Suprapubic skin (tissue), 4 donors: ENCODE measurements at regions not wholly inside any gene's neighbourhood (a gene's known extent, or its start where the extent isn't known, plus 50 kb on each side); places are given as distances from the start of the nearest gene placed in this dataset.

Source experiments
- DNase-seq, 2 donors: peaks; one replicate each; pipeline ENCODE4 v3.0.0-alpha.2; 2019; ENCODE audit warnings: low spot score in 2 of 2
- H3K27ac ChIP-seq: fragments of 200-600 bp; sonication (generic); one replicate; pipeline ENCODE4 v1.5.1; 2019
- H3K27me3 ChIP-seq: fragments of 200-600 bp; sonication (generic); one replicate; pipeline ENCODE4 v1.5.1; 2019
- H3K36me3 ChIP-seq: fragments of 200-600 bp; sonication (generic); one replicate; pipeline ENCODE4 v1.5.1; 2019
- H3K4me1 ChIP-seq: fragments of 200-600 bp; sonication (generic); one replicate; pipeline ENCODE4 v1.5.1; 2019
- H3K4me3 ChIP-seq: fragments of 200-600 bp; sonication (generic); one replicate; pipeline ENCODE4 v1.5.1; 2019; ENCODE audit warnings: mild to moderate bottlenecking
- H3K9me3 ChIP-seq: fragments of 200-600 bp; sonication (generic); one replicate; pipeline ENCODE4 v1.5.1; 2019
- EP300 ChIP-seq: sonication (generic); formaldehyde crosslinking; IDR thresholded peaks from one replicate; pipeline ENCODE4 v1.6.1; 2017; ENCODE audit warnings: antibody characterized with exemption
- POLR2A ChIP-seq, 2 donors: fragments of 450-650 bp; IDR thresholded peaks; one replicate each; pipeline ENCODE4 v1.6.1; 2017; ENCODE audit warnings: antibody characterized with exemption in 2 of 2, mild to moderate bottlenecking in 2 of 2, moderate library complexity in 2 of 2
- POLR2AphosphoS5 ChIP-seq, 3 donors: sonication (generic); formaldehyde crosslinking; IDR thresholded peaks; one replicate each; pipeline ENCODE4 v1.6.1; 2017; ENCODE audit warnings: antibody characterized with exemption in 3 of 3
- WGBS: methylation state at CpG from one replicate; pipeline ENCODE4 v1.1.5; 2018; 5-methylcytosine and 5-hydroxymethylcytosine counted together
- TF ChIP-seq, protein P1 (sequence below), 2 donors: fragments of 200-600 bp in 1 of 2; fragments of 450-650 bp in 1 of 2; sonication (generic) in 1 of 2; IDR thresholded peaks; one replicate each; pipeline ENCODE4 v1.5.1; 2016 to 2019; ENCODE audit warnings: antibody characterized with exemption in 2 of 2, mild to moderate bottlenecking in 1 of 2, moderate library complexity in 1 of 2

DNA sequence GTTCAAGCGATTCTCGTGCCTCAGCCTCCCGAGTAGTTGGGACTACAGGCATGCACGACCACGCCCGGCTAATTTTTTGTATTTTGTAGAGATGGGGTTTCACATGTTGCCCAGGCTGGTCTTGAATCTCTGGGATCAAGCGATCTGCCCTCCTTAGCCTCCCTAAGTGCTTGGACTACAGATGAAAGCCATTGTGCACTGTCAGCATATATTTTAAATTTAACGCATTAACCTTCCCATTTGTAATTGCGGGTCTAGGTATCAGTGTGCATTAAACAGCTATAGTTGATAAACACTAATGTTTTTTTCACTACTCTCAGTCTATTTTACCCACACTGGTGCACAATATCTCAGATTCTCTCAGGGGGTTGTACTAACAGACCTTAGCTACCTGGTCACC lies 1930.8 kb downstream of the C4orf33 start:
- no peak overlapping the region for H3K27ac ChIP-seq
- no peak for DNase-seq
- no peak overlapping the region for H3K4me3 ChIP-seq
- H3K36me3 ChIP-seq = no peaks in the 10 kb centered on the region
- TF ChIP-seq POLR2A (IDR thresholded peaks at IDR 0.05) (no peak), EP300 (no peak), POLR2AphosphoS5 (IDR thresholded peaks at IDR 0.05) (no peak)
- TF ChIP-seq, protein P1, sequence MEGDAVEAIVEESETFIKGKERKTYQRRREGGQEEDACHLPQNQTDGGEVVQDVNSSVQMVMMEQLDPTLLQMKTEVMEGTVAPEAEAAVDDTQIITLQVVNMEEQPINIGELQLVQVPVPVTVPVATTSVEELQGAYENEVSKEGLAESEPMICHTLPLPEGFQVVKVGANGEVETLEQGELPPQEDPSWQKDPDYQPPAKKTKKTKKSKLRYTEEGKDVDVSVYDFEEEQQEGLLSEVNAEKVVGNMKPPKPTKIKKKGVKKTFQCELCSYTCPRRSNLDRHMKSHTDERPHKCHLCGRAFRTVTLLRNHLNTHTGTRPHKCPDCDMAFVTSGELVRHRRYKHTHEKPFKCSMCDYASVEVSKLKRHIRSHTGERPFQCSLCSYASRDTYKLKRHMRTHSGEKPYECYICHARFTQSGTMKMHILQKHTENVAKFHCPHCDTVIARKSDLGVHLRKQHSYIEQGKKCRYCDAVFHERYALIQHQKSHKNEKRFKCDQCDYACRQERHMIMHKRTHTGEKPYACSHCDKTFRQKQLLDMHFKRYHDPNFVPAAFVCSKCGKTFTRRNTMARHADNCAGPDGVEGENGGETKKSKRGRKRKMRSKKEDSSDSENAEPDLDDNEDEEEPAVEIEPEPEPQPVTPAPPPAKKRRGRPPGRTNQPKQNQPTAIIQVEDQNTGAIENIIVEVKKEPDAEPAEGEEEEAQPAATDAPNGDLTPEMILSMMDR (IDR thresholded peaks at IDR 0.05) = no peak
- 89% methylated on average over 9 of the region's 9 CpGs for WGBS
- no peaks in the 10 kb centered on the region for H3K4me1 ChIP-seq
- H3K27me3 ChIP-seq = no peaks in the 10 kb centered on the region
- no peaks in the 10 kb centered on the region for H3K9me3 ChIP-seq

DNA sequence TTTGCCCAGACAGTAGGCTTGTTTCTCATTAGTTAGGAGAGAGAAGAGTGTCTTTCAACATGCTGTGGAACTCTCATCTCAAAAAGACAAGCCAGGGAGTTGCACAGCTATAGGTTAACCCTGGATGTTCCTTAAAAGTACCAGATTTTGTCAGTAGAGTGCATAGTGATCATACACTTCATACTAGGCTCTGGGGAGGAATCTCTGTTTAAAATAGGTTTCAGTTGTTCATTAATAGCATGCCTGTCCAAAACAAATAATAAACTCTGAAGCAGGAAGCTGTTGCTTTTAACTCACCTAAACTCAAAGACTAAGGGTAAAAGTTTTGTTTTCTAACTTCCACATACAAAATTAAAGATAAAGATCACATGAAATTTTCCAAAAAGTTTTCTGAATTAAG lies 1948.4 kb downstream of the C4orf33 start:
- no peaks in the 10 kb centered on the region for H3K27me3 ChIP-seq
- H3K4me3 ChIP-seq = no peak overlapping the region
- no peaks in the 10 kb centered on the region for H3K36me3 ChIP-seq
- H3K4me1 ChIP-seq = no peaks in the 10 kb centered on the region
- no peak for DNase-seq
- TF ChIP-seq POLR2A (IDR thresholded peaks at IDR 0.05) (no peak), POLR2AphosphoS5 (IDR thresholded peaks at IDR 0.05) (no peak), EP300 (no peak)
- TF ChIP-seq, protein P1 (IDR thresholded peaks at IDR 0.05) = no peak
- H3K27ac ChIP-seq = no peak overlapping the region
- H3K9me3 ChIP-seq = no peaks in the 10 kb centered on the region

DNA sequence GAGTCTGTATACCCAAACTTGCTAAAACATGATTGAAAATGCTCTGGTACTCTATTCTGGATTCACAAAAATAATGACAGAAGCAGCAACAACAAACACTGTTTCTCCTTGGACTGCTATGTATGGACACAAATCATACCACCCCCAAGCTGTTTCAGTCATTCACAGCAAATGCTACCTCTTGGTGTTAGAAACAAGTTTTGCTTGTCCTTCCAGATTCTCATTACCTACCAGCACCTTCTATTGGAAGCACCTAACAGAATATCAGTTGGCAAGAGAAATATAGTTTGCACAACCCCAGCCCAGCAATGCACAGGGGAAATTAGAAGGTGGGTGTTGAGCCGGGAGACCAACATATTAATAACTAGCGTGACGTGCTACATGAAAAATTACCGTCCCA lies 1950.9 kb downstream of the C4orf33 start:
- 77% methylated on average over 4 of the region's 4 CpGs for WGBS
- Histone ChIP-seq H3K4me3 (no peak overlapping the region), H3K27ac (no peak overlapping the region), H3K4me1 (no peaks in the 10 kb centered on the region), H3K9me3 (no peaks in the 10 kb centered on the region), H3K27me3 (no peaks in the 10 kb centered on the region), H3K36me3 (no peaks in the 10 kb centered on the region)
- TF ChIP-seq POLR2A (IDR thresholded peaks at IDR 0.05) (no peak), EP300 (no peak), POLR2AphosphoS5 (IDR thresholded peaks at IDR 0.05) (no peak)
- TF ChIP-seq, protein P1 (IDR thresholded peaks at IDR 0.05) = no peak
- no peak for DNase-seq

DNA sequence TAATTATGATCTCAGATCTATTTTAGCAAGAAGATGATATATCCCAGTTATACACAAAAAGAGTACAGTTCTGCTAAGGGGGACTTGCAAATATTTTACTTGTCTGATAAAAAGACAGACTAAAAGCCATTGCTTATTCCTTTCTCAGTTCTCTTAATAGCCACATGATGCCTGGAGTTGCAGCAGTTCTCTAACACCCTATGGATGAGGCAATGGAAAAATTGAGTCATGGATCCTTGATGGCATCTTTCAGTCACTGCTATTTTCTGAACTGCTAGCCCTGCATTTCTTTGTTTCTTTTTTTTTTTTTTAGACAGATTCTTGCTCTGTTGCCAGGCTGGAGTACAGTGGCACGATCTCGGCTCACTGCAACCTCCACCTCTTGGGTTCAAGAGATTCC lies 1956.7 kb downstream of the C4orf33 start:
- peaks cover 4% of the 10 kb centered on the region for H3K9me3 ChIP-seq
- 67% methylated on average over 2 of the region's 2 CpGs for WGBS
- DNase-seq = no peak
- TF ChIP-seq, protein P1 (IDR thresholded peaks at IDR 0.05) = no peak
- TF ChIP-seq POLR2AphosphoS5 (IDR thresholded peaks at IDR 0.05) = no peak
- H3K36me3 ChIP-seq = no peaks in the 10 kb centered on the region
- H3K27ac ChIP-seq = no peak overlapping the region
- no peaks in the 10 kb centered on the region for H3K27me3 ChIP-seq
- H3K4me1 ChIP-seq = no peaks in the 10 kb centered on the region
- no peak overlapping the region for H3K4me3 ChIP-seq

DNA sequence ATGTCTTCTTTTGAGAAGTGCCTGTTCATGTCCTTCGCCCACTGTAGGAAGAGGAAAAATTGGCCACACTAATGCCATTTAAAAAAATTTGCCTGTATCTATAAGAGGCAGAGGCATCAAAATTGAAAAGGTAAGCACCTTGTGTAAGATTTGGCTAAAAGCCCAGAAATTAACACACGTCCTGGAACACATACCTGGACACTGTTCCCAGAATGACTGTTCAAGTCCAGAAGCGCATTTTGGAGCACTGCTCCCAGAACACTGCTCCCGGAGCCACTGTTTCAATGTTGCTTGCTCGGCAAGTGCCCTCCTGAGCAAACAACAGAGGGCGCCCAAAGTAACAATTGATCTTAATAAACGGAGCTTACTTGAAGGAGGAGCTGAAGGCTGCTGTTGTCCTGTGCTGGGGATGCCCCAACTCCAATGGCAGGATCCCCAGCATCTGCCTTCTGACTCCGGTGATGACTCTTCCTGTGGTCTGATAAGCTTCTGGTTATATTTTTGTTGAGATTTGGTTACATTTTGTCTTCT lies 1958.6 kb downstream of the C4orf33 start:
- Histone ChIP-seq H3K27ac (no peak overlapping the region), H3K4me1 (no peaks in the 10 kb centered on the region), H3K27me3 (no peaks in the 10 kb centered on the region), H3K9me3 (peaks cover 4% of the 10 kb centered on the region), H3K4me3 (no peak overlapping the region), H3K36me3 (no peaks in the 10 kb centered on the region)
- TF ChIP-seq, protein P1 (IDR thresholded peaks at IDR 0.05) = no peak
- TF ChIP-seq POLR2AphosphoS5 (IDR thresholded peaks at IDR 0.05) (no peak), EP300 (no peak), POLR2A (IDR thresholded peaks at IDR 0.05) (no peak)
- 72% methylated on average over 8 of the region's 8 CpGs for WGBS
- no peak for DNase-seq
